GM23338 (cell line): ENCODE measurements at regions not wholly inside any gene's neighbourhood (a gene's known extent, or its start where the extent isn't known, plus 50 kb on each side); places are given as distances from the start of the nearest gene placed in this dataset.

Experiments
- ATAC-seq: fragments of 200-7000 bp; cut with Tn5 transposase; 3 replicates; pipeline ENCODE4 v1.9.1; 2020
- DNase-seq: peaks from one replicate; pipeline ENCODE4 v3.0.0-alpha.2; 2015; ENCODE audit warnings: low spot score
- H2AFZ ChIP-seq: fragments of 200-600 bp; sonication (generic); 2 replicates; pipeline ENCODE4 v1.8.0; 2016; ENCODE audit warnings: antibody characterized with exemption, mild to moderate bottlenecking, moderate library complexity
- H3F3A ChIP-seq: fragments of 200-600 bp; sonication (generic); replicated peaks from 2 replicates; pipeline ENCODE4 v1.8.0; 2017; ENCODE audit warnings: antibody characterized with exemption, mixed run types, low read depth
- H3K27ac ChIP-seq: fragments of 200-600 bp; sonication (generic); 2 replicates; pipeline ENCODE4 v1.6.1; 2016; ENCODE audit warnings: low read depth
- H3K27me3 ChIP-seq: fragments of 200-600 bp; sonication (generic); 2 replicates; pipeline ENCODE4 v1.8.0; 2016; ENCODE audit warnings: mild to moderate bottlenecking, mixed run types, moderate library complexity; ENCODE audit not compliant: insufficient read depth
- H3K36me3 ChIP-seq: fragments of 200-600 bp; sonication (generic); 2 replicates; pipeline ENCODE4 v1.8.0; 2016; ENCODE audit warnings: mild to moderate bottlenecking; ENCODE audit not compliant: insufficient read depth
- H3K4me1 ChIP-seq: fragments of 200-600 bp; sonication (generic); 2 replicates; pipeline ENCODE4 v1.8.0; 2016; ENCODE audit warnings: mild to moderate bottlenecking, moderate library complexity; ENCODE audit not compliant: insufficient read depth
- H3K4me2 ChIP-seq: fragments of 200-600 bp; sonication (generic); 2 replicates; pipeline ENCODE4 v1.7.1; 2017; ENCODE audit warnings: mixed run types
- H3K4me3 ChIP-seq: fragments of 200-600 bp; sonication (generic); 2 replicates; pipeline ENCODE4 v1.6.1; 2016; ENCODE audit warnings: mixed run types
- H3K79me2 ChIP-seq: fragments of 200-600 bp; sonication (generic); replicated peaks from 2 replicates; pipeline ENCODE4 v1.8.0; 2017; ENCODE audit warnings: mild to moderate bottlenecking; ENCODE audit not compliant: insufficient read depth
- H3K9me2 ChIP-seq: fragments of 200-600 bp; sonication (generic); 2 replicates; pipeline ENCODE4 v1.8.0; 2017; ENCODE audit not compliant: insufficient read depth
- H4K20me1 ChIP-seq: fragments of 200-600 bp; sonication (generic); replicated peaks from 2 replicates; pipeline ENCODE4 v1.8.0; 2017; ENCODE audit warnings: mild to moderate bottlenecking; ENCODE audit not compliant: insufficient read depth
- H3K27ac Mint-ChIP-seq: 2 replicates; pipeline ENCODE4 v1.8.0; 2020; ENCODE audit warnings: inconsistent platforms, mild to moderate bottlenecking, moderate library complexity, mixed read lengths
- H3K27me3 Mint-ChIP-seq: 3 replicates; pipeline ENCODE4 v1.8.0; 2022; ENCODE audit warnings: low read depth, mild to moderate bottlenecking, moderate library complexity, mixed read lengths, inconsistent platforms; ENCODE audit not compliant: insufficient read depth, poor library complexity
- H3K36me3 Mint-ChIP-seq: 3 replicates; pipeline ENCODE4 v1.8.0; 2021; ENCODE audit warnings: low read depth, mild to moderate bottlenecking, inconsistent platforms, moderate library complexity, mixed read lengths
- H3K4me1 Mint-ChIP-seq: 3 replicates; pipeline ENCODE4 v1.8.0; 2020; ENCODE audit warnings: mild to moderate bottlenecking, inconsistent platforms, mixed read lengths
- H3K4me3 Mint-ChIP-seq: 3 replicates; pipeline ENCODE4 v1.8.0; 2021; ENCODE audit warnings: moderate library complexity, mild to moderate bottlenecking, inconsistent platforms, mixed read lengths
- H3K9me3 Mint-ChIP-seq: 3 replicates; pipeline ENCODE4 v1.8.0; 2020; ENCODE audit warnings: moderate library complexity, mild to moderate bottlenecking, inconsistent platforms, mixed read lengths
- CREB1 ChIP-seq: fragments of 250-450 bp; sonication (Bioruptor Pico); IDR thresholded peaks from 2 replicates; pipeline ENCODE4 v1.5.0; 2020; ENCODE audit warnings: low read depth, mild to moderate bottlenecking, moderate library complexity
- CTCF ChIP-seq, 2 experiments: fragments of 200-600 bp in 1 of 2; sonication (generic) in 1 of 2; conservative IDR thresholded peaks; 2 replicates each; pipeline versions ENCODE4 v1.5.1 to v1.6.1; 2016 to 2017; ENCODE audit warnings: antibody characterized with exemption in 2 of 2, low read depth in 2 of 2, mild to moderate bottlenecking in 2 of 2, moderate library complexity in 1 of 2
- EZH2 ChIP-seq: fragments of 200-600 bp; sonication (generic); IDR thresholded peaks from one replicate; pipeline ENCODE4 v1.8.0; 2017; ENCODE audit warnings: antibody characterized with exemption, mild to moderate bottlenecking, low read depth; ENCODE audit not compliant: unreplicated experiment
- EZH2phosphoT487 ChIP-seq: fragments of 200-600 bp; sonication (generic); IDR thresholded peaks from one replicate; pipeline ENCODE4 v1.8.1; 2018; ENCODE audit warnings: antibody characterized with exemption; ENCODE audit not compliant: unreplicated experiment
- JUNB ChIP-seq: IDR thresholded peaks from one replicate; pipeline ENCODE4 v1.6.1; 2016; ENCODE audit warnings: antibody characterized with exemption; ENCODE audit not compliant: unreplicated experiment
- NANOG ChIP-seq: IDR thresholded peaks from 2 replicates; pipeline ENCODE4 v1.6.1; 2016; ENCODE audit warnings: antibody characterized with exemption, borderline replicate concordance
- POLR2AphosphoS5 ChIP-seq: IDR thresholded peaks from 2 replicates; pipeline ENCODE4 v1.6.1; 2016; ENCODE audit warnings: antibody characterized with exemption, low read depth
- REST ChIP-seq: IDR thresholded peaks from one replicate; pipeline ENCODE4 v1.6.1; 2018; ENCODE audit warnings: antibody characterized with exemption; ENCODE audit not compliant: unreplicated experiment
- STAT1 ChIP-seq: IDR thresholded peaks from one replicate; pipeline ENCODE4 v1.6.1; 2016; ENCODE audit warnings: antibody characterized with exemption; ENCODE audit not compliant: unreplicated experiment
- ZNF331 ChIP-seq: fragments of 250-450 bp; sonication (Bioruptor Pico); IDR thresholded peaks from 2 replicates; pipeline ENCODE4 v1.5.0; 2020; ENCODE audit warnings: low read depth, mild to moderate bottlenecking, moderate library complexity
- ZNF462 ChIP-seq: fragments of 250-450 bp; sonication (Bioruptor Pico); IDR thresholded peaks from 2 replicates; pipeline ENCODE4 v1.5.0; 2020; ENCODE audit warnings: mild to moderate bottlenecking, moderate library complexity

- TF ChIP-seq ZNF462 (CRISPR knock-in tag): no peak
- no peak for TF ChIP-seq NANOG
Observed at GRCh38 chr4:122285285-122285684, 93.5 kb upstream of the ADAD1 start (continued).

GRCh38 chr4:122293374-122294365 lies 85.1 kb upstream of the ADAD1 start:
- H3K4me3 ChIP-seq: no peak overlapping the region
- Mint-ChIP-seq H3K9me3 (no peaks in the 10 kb centered on the region), H3K36me3 (peaks cover 26% of the 10 kb centered on the region), H3K27ac (0 out of 2 replicates have a peak overlapping the region, but pooled peaks have one; percentile 54), H3K4me3 (no peak overlapping the region), H3K27me3 (peaks cover 2% of the 10 kb centered on the region), H3K4me1 (no peaks in the 10 kb centered on the region)
- H3K36me3 ChIP-seq: peaks cover 7% of the 10 kb centered on the region; the same call in 1 of the 2 replicates
- H4K20me1 ChIP-seq: no peaks in the 10 kb centered on the region
- no peak overlapping the region for H2AFZ ChIP-seq
- no peaks in the 10 kb centered on the region for H3K27me3 ChIP-seq
- no peaks in the 10 kb centered on the region for H3F3A ChIP-seq
- no peaks in the 10 kb centered on the region for H3K4me1 ChIP-seq
- ATAC-seq (peak; percentile 67), DNase-seq (peak; percentile 9)
- no peak overlapping the region for H3K4me2 ChIP-seq
- no peaks in the 10 kb centered on the region for H3K79me2 ChIP-seq
- no peak overlapping the region for H3K27ac ChIP-seq
- no peaks in the 10 kb centered on the region for H3K9me2 ChIP-seq
- TF ChIP-seq POLR2AphosphoS5: no peak
- no peak for TF ChIP-seq CREB1 (CRISPR knock-in tag)
- no peak for TF ChIP-seq CTCF (conservative IDR thresholded peaks at IDR 0.05; ENCODE audit: low read depth in 2 of 2)
- TF ChIP-seq REST: no peak
- TF ChIP-seq JUNB: no peak
- no peak for TF ChIP-seq NANOG
- TF ChIP-seq EZH2: no peak
- TF ChIP-seq ZNF331 (CRISPR knock-in tag): no peak
- TF ChIP-seq EZH2phosphoT487: no peak
- TF ChIP-seq STAT1: no peak
